Esophagus muscularis mucosa (tissue), 4 donors: ENCODE measurements at regions not wholly inside any gene's neighbourhood (a gene's known extent, or its start where the extent isn't known, plus 50 kb on each side); places are given as distances from the start of the nearest gene placed in this dataset.

Experiments
- DNase-seq: peaks from one replicate; pipeline ENCODE4 v3.0.0-alpha.2; 2017; ENCODE audit errors: extremely low spot score
- H3K27ac ChIP-seq, 4 donors: fragments of 200-600 bp; sonication (generic); replicated peaks in 1 of 4; 1 replicate in 3 of 4; 2 replicates in 1 of 4; pipeline ENCODE4 v1.5.1; 2016 to 2019; ENCODE audit warnings: mild to moderate bottlenecking in 1 of 4
- H3K27me3 ChIP-seq, 4 donors: fragments of 200-600 bp; sonication (generic); one replicate each; pipeline versions ENCODE4 v1.5.1 to v1.6.0; 2016 to 2019
- H3K36me3 ChIP-seq, 4 donors: fragments of 200-600 bp; sonication (generic); one replicate each; pipeline ENCODE4 v1.5.1; 2016 to 2019
- H3K4me1 ChIP-seq, 4 donors: fragments of 200-600 bp; sonication (generic); one replicate each; pipeline ENCODE4 v1.5.1; 2016 to 2019
- H3K4me3 ChIP-seq, 4 donors: fragments of 200-600 bp; sonication (generic); 1 replicate in 2 of 4; 2 replicates in 2 of 4; pipeline ENCODE4 v1.5.1; 2016 to 2019; ENCODE audit warnings: mild to moderate bottlenecking in 4 of 4, moderate library complexity in 1 of 4
- H3K9me3 ChIP-seq, 4 donors: fragments of 200-600 bp; sonication (generic); 1 replicate in 3 of 4; 2 replicates in 1 of 4; pipeline ENCODE4 v1.5.1; 2016 to 2019
- CTCF ChIP-seq, 3 experiments: fragments of 200-600 bp in 2 of 3; fragments of 450-650 bp in 1 of 3; sonication (generic) in 2 of 3; IDR thresholded peaks; one replicate each; pipeline ENCODE4 v1.5.1; 2017 to 2019; ENCODE audit warnings: antibody characterized with exemption in 3 of 3, mild to moderate bottlenecking in 2 of 3, moderate library complexity in 1 of 3
- EP300 ChIP-seq: sonication (generic); formaldehyde crosslinking; IDR thresholded peaks from one replicate; pipeline ENCODE4 v1.6.1; 2017; ENCODE audit warnings: antibody characterized with exemption
- POLR2A ChIP-seq: fragments of 450-650 bp; IDR thresholded peaks from one replicate; pipeline ENCODE4 v1.6.1; 2017; ENCODE audit warnings: antibody characterized with exemption, moderate library complexity, mild to moderate bottlenecking, low read depth
- POLR2AphosphoS5 ChIP-seq, 2 donors: sonication (generic); formaldehyde crosslinking; IDR thresholded peaks; one replicate each; pipeline ENCODE4 v1.6.1; 2017; ENCODE audit warnings: antibody characterized with exemption in 2 of 2
- WGBS: methylation state at CpG from one replicate; pipeline ENCODE4 v1.1.5; 2018; 5-methylcytosine and 5-hydroxymethylcytosine counted together
- intact Hi-C: fragments of 100-400 bp; cut with DNase I; formaldehyde crosslinking; loops from one replicate; pipeline ENCODE4 v1.15.1; 2023

DNA sequence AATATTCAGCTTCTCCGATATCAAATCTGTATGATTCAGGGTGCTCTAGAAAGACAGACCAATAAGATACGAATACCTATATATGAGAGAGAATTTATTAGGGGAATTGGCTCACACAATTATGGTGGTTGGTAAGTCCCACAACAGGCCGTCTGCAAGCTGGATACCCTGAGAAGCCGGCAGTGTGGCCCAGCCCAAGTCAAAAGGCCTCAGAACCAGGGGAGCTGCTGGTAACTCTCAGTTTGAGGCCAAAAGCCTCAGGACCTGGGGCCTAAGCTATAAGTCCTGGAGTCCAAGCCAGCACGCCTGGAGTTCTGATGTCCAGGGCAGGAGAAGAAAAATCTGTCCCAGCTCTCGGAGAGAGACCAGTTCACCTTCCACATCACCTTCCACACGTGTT, 318.7 kb downstream of the BRD1 start:
- Histone ChIP-seq H3K4me3 (no peak overlapping the region), H3K27me3 (peaks cover 0 to 17% (median 0%) of the 10 kb centered on the region in 4 donors), H3K27ac (no peak overlapping the region), H3K4me1 (no peaks in the 10 kb centered on the region), H3K9me3 (peaks cover 0 to 13% (median 12%) of the 10 kb centered on the region in 4 donors), H3K36me3 (no peaks in the 10 kb centered on the region)
- intact Hi-C loops: no loop called here
- 77% methylated on average over 7 of the region's 7 CpGs for WGBS
- DNase-seq: no peak
- no peak for TF ChIP-seq EP300
- no peak for TF ChIP-seq POLR2A
- no peak for TF ChIP-seq POLR2AphosphoS5 (IDR thresholded peaks at IDR 0.05)
- no peak for TF ChIP-seq CTCF (IDR thresholded peaks at IDR 0.05)

- no peaks in the 10 kb centered on the region for H3K36me3 ChIP-seq
- H3K4me3 ChIP-seq: no peak overlapping the region
- H3K9me3 ChIP-seq: peaks cover 0 to 13% (median 12%) of the 10 kb centered on the region in 4 donors
- peaks cover 0 to 12% (median 0%) of the 10 kb centered on the region in 4 donors for H3K27me3 ChIP-seq
- 95% methylated on average over 9 of the region's 9 CpGs for WGBS
- intact Hi-C loops: no loop called here
- TF ChIP-seq POLR2AphosphoS5 (IDR thresholded peaks at IDR 0.05) (no peak), POLR2A (no peak), EP300 (no peak), CTCF (IDR thresholded peaks at IDR 0.05) (no peak)
- no peak for DNase-seq
- H3K27ac ChIP-seq: no peak overlapping the region
- no peaks in the 10 kb centered on the region for H3K4me1 ChIP-seq
Observed at GRCh38 chr22:49508561-49508960, 319.1 kb downstream of the BRD1 start.

DNA sequence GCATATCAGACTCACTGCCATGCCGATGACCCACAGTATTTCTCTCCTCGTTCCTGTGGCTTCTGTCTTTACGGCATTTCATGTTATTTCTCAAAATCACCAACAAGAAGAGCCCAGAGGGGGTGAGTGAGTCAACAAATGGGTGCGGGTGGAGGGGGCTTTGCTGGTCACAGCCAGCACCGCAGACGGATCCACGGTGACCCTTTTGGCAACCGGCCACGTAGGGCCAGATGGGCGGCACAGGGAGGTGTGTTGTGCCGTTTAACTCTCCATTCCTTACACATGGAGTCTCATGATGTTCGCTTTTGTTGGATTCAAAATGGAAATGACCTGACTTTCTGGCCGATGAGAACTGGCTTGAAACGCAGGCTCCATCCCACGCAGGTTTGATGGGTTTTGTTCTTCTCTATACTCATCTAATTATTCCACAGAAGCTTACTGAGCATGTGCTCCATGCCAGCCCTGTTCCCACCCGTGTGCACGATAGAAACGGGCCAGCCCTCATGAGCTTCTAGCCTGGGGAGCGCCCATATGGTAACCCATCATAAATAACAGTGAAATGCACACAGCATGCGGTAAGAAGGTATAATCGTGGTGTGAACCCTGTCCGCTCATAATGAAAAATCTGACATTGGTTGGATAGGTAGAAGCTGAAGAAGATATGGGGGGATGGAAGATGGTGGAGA, 319.9 kb downstream of the BRD1 start:
- WGBS: 91% methylated on average over 22 of the region's 22 CpGs
- no peaks in the 10 kb centered on the region for H3K36me3 ChIP-seq
- no peaks in the 10 kb centered on the region for H3K4me1 ChIP-seq
- no peak overlapping the region for H3K4me3 ChIP-seq
- H3K9me3 ChIP-seq: peaks cover 0 to 13% (median 12%) of the 10 kb centered on the region in 4 donors
- DNase-seq: no peak
- TF ChIP-seq POLR2AphosphoS5 (IDR thresholded peaks at IDR 0.05) (no peak), EP300 (no peak), POLR2A (no peak), CTCF (IDR thresholded peaks at IDR 0.05) (no peak)
- H3K27me3 ChIP-seq: peaks cover 0 to 4% (median 0%) of the 10 kb centered on the region in 4 donors
- no peak overlapping the region for H3K27ac ChIP-seq
- intact Hi-C loops: no loop called here

- 91% methylated on average over 6 of the region's 6 CpGs for WGBS
- TF ChIP-seq EP300: no peak
- no peak for TF ChIP-seq POLR2AphosphoS5 (IDR thresholded peaks at IDR 0.05)
- TF ChIP-seq CTCF (IDR thresholded peaks at IDR 0.05): no peak
- no peak for TF ChIP-seq POLR2A
- Histone ChIP-seq H3K27me3 (no peaks in the 10 kb centered on the region), H3K4me3 (no peak overlapping the region), H3K4me1 (no peaks in the 10 kb centered on the region), H3K36me3 (no peaks in the 10 kb centered on the region), H3K9me3 (peaks cover 0 to 8% (median 8%) of the 10 kb centered on the region in 4 donors), H3K27ac (no peak overlapping the region)
- intact Hi-C loops: no loop called here
- no peak for DNase-seq
Observed at GRCh38 chr22:49506010-49506400, 321.7 kb downstream of the BRD1 start.
